ENCODE measurements at regions not wholly inside any gene's neighbourhood (a gene's known extent, or its start where the extent isn't known, plus 50 kb on each side); places are given as distances from the start of the nearest gene placed in this dataset.

DNA sequence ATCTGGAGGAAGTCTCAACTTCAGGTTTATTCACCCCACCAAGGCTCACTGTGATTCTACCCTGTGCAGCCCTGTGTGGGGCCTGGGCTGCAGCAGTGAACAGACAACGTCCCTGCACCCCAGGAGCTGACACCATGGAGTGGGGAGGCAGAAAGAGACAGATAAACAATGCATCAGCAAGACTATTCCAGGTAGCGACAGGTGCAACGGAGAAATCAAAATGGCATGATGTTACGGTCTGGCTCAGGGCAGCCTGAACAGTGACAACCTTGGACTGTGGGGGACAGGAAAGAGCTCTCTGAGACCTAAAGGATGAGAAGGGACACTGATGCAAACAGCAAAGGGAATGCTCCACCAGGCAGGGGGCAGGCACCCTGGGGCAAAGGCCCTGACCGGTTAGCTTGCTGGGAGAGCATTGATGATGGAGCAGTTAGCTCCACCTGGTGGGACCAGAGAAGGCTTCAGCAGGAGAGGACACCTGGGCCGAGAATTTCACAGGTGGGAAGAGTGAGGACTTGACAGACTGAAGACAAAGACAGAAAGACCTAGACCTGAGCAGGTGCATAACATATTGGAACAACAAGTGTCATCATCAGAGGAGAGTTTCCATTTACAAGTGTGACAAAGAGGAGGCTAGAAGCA lies 589.9 kb downstream of the MATN1 start:
- TF ChIP-seq EP300 (conservative IDR thresholded peaks at IDR 0.05; ENCODE audit: poor library complexity, severe bottlenecking) = no peak
- TF ChIP-seq MXI1 (conservative IDR thresholded peaks at IDR 0.05; ENCODE audit: poor library complexity, severe bottlenecking) = no peak
- TF ChIP-seq, protein P1, sequence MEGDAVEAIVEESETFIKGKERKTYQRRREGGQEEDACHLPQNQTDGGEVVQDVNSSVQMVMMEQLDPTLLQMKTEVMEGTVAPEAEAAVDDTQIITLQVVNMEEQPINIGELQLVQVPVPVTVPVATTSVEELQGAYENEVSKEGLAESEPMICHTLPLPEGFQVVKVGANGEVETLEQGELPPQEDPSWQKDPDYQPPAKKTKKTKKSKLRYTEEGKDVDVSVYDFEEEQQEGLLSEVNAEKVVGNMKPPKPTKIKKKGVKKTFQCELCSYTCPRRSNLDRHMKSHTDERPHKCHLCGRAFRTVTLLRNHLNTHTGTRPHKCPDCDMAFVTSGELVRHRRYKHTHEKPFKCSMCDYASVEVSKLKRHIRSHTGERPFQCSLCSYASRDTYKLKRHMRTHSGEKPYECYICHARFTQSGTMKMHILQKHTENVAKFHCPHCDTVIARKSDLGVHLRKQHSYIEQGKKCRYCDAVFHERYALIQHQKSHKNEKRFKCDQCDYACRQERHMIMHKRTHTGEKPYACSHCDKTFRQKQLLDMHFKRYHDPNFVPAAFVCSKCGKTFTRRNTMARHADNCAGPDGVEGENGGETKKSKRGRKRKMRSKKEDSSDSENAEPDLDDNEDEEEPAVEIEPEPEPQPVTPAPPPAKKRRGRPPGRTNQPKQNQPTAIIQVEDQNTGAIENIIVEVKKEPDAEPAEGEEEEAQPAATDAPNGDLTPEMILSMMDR (IDR thresholded peaks at IDR 0.05; ENCODE audit: poor library complexity, severe bottlenecking) = no peak
- no peak for TF ChIP-seq EZH2 (IDR thresholded peaks at IDR 0.05; ENCODE audit: borderline replicate concordance, insufficient read depth, low read length, poor library complexity, severe bottlenecking)

Measured in neural cell (in vitro differentiated cells).